Activated CD8-positive, alpha-beta memory T cell treated with anti-CD3 and anti-CD28 coated beads, Interleukin-2, amount 10 ng/mL, durations not matched to agents 7 days and 5 days (primary cell): ENCODE measurements at regions not wholly inside any gene's neighbourhood (a gene's known extent, or its start where the extent isn't known, plus 50 kb on each side); places are given as distances from the start of the nearest gene placed in this dataset.
"Not testable (repeated sequence)": the region's sequence is repeated elsewhere in the genome, so short reads cannot be mapped to it uniquely, and the experiment has no call there.

Source experiments
- ATAC-seq: fragments of 150-1000 bp; cut with Tn5 transposase; one replicate; pipeline ENCODE4 v1.10.0; 2021; ENCODE audit warnings: moderate library complexity
- CTCF ChIA-PET: fragments of 350-600 bp; sonication (Branson Sonifier 250); formaldehyde crosslinking; loops from one replicate; lab custom pipeline; 2021; ENCODE audit warnings: antibody characterized with exemption; lab: Charles Lee
- DNase-seq: peaks from one replicate; pipeline ENCODE4 v3.0.0-alpha.2; 2020
- H3K27ac Mint-ChIP-seq: one replicate; pipeline ENCODE4 v1.8.0; 2021; ENCODE audit warnings: mild to moderate bottlenecking, mixed read lengths
- H3K27me3 Mint-ChIP-seq: one replicate; pipeline ENCODE4 v1.8.0; 2021; ENCODE audit warnings: mixed read lengths
- H3K36me3 Mint-ChIP-seq: one replicate; pipeline ENCODE4 v1.8.0; 2021; ENCODE audit warnings: mild to moderate bottlenecking, mixed read lengths
- H3K4me1 Mint-ChIP-seq: one replicate; pipeline ENCODE4 v1.8.0; 2021; ENCODE audit warnings: mixed read lengths
- H3K4me3 Mint-ChIP-seq: one replicate; pipeline ENCODE4 v1.8.0; 2021; ENCODE audit warnings: mild to moderate bottlenecking, moderate library complexity, mixed read lengths
- H3K9me3 Mint-ChIP-seq: one replicate; pipeline ENCODE4 v1.8.0; 2022; ENCODE audit warnings: low read depth, mixed read lengths

GRCh38 chr5:2877522-2877921 lies 126.0 kb upstream of the IRX2 start:
- Mint-ChIP-seq H3K4me3 (no peak overlapping the region), H3K9me3 (peaks cover 15% of the 10 kb centered on the region), H3K4me1 (no peaks in the 10 kb centered on the region), H3K36me3 (no peaks in the 10 kb centered on the region), H3K27me3 (no peaks in the 10 kb centered on the region), H3K27ac (no peak overlapping the region)
- DNase-seq (no peak), ATAC-seq (no peak)
- CTCF ChIA-PET: no interaction called here

DNA sequence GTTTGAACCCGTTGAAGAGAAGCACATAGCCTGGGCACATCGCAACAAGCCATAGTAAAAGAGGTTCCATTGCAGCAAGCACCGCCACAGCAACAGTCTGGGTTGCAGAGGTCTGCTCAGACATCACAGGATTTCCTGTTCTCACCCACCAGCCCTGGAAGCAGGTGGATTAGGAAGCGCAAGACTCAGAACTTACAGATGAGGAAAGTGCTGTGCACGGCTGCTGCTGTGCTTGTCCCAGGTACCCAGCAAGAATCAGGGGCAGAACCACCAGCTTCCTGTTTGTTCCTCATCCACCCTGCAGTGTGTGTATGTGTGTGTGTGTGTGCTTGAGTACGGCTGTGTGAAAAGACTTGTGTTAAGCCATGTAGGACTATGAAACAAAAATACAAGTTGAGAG lies 124.7 kb upstream of the IRX2 start:
- peaks cover 18% of the 10 kb centered on the region for H3K9me3 Mint-ChIP-seq
- H3K4me3 Mint-ChIP-seq: no peak overlapping the region
- CTCF ChIA-PET: no interaction called here
- DNase-seq: no peak
- H3K4me1 Mint-ChIP-seq: no peaks in the 10 kb centered on the region
- no peaks in the 10 kb centered on the region for H3K36me3 Mint-ChIP-seq
- no peaks in the 10 kb centered on the region for H3K27me3 Mint-ChIP-seq
- no peak for ATAC-seq
- H3K27ac Mint-ChIP-seq: no peak overlapping the region

DNA sequence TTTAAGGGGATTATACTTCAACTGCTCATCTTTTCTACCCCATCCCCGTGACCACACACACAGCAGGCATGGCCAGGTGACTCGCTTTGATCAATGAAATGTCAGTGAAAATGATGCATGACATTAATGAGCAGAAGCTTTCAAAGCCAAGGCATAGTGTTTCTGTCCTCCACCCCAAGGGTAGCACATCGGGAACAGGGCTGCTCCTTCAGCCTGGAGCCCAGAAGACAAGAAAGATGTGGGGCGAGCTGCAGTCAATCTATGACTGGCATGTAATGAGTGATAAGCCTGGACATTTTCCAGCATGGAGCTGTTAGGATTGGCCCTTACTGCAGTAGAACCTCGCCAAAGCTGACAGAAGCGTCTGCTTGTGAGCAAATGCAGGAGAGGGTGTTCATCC lies 122.6 kb upstream of the IRX2 start:
- no peak overlapping the region for H3K4me3 Mint-ChIP-seq
- no peak overlapping the region for H3K27ac Mint-ChIP-seq
- ATAC-seq (no peak), DNase-seq (no peak)
- H3K27me3 Mint-ChIP-seq: no peaks in the 10 kb centered on the region
- H3K4me1 Mint-ChIP-seq: no peaks in the 10 kb centered on the region
- peaks cover 16% of the 10 kb centered on the region for H3K9me3 Mint-ChIP-seq
- no peaks in the 10 kb centered on the region for H3K36me3 Mint-ChIP-seq
- CTCF ChIA-PET: no interaction called here

GRCh38 chr5:2872676-2873075 lies 121.2 kb upstream of the IRX2 start:
- Mint-ChIP-seq H3K9me3 (peaks cover 16% of the 10 kb centered on the region), H3K27ac (no peak overlapping the region), H3K4me1 (no peaks in the 10 kb centered on the region), H3K4me3 (no peak overlapping the region), H3K36me3 (no peaks in the 10 kb centered on the region), H3K27me3 (no peaks in the 10 kb centered on the region)
- DNase-seq (no peak), ATAC-seq (no peak)
- CTCF ChIA-PET: no interaction called here

DNA sequence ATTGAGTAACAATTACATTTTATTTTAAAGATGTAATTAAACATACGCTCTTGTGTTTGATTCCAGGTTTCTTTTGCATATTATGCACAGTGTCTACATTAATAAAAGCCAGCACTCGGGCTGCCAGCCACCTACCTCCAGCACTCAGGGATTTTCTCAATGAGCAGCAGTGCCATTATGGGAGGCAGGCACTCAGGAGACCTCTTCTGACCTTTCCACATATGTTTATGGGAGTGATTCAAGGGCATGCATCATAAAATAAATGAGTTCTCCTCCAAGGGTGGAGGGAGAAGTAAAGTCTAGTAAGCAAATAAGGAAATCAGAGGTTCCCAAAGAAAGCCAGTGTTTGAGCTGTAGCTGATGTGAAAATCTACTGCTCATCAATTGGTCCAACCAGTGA lies 119.8 kb upstream of the IRX2 start:
- CTCF ChIA-PET: no interaction called here
- Mint-ChIP-seq H3K9me3 (peaks cover 17% of the 10 kb centered on the region), H3K27ac (no peak overlapping the region), H3K4me3 (no peak overlapping the region), H3K4me1 (no peaks in the 10 kb centered on the region), H3K27me3 (no peaks in the 10 kb centered on the region), H3K36me3 (no peaks in the 10 kb centered on the region)
- no peak for DNase-seq
- no peak for ATAC-seq

GRCh38 chr5:2869471-2869870 lies 118.0 kb upstream of the IRX2 start:
- no peak for DNase-seq
- Mint-ChIP-seq H3K27me3 (no peaks in the 10 kb centered on the region), H3K4me3 (no peak overlapping the region), H3K4me1 (no peaks in the 10 kb centered on the region), H3K36me3 (no peaks in the 10 kb centered on the region), H3K9me3 (peaks cover 19% of the 10 kb centered on the region), H3K27ac (no peak overlapping the region)
- ATAC-seq: no peak
- CTCF ChIA-PET: no interaction called here

GRCh38 chr5:2867373-2867933 lies 116.0 kb upstream of the IRX2 start:
- ATAC-seq: no peak
- Mint-ChIP-seq H3K9me3 (peaks cover 15% of the 10 kb centered on the region), H3K36me3 (no peaks in the 10 kb centered on the region), H3K4me3 (no peak overlapping the region), H3K27ac (no peak overlapping the region), H3K4me1 (no peaks in the 10 kb centered on the region), H3K27me3 (no peaks in the 10 kb centered on the region)
- DNase-seq: no peak
- CTCF ChIA-PET: no interaction called here

- CTCF ChIA-PET: no interaction called here
- Mint-ChIP-seq H3K4me1 (no peaks in the 10 kb centered on the region), H3K4me3 (no peak overlapping the region), H3K27me3 (no peaks in the 10 kb centered on the region), H3K36me3 (no peaks in the 10 kb centered on the region), H3K27ac (no peak overlapping the region), H3K9me3 (peaks cover 19% of the 10 kb centered on the region)
- no peak for ATAC-seq
- DNase-seq: no peak
Measured at GRCh38 chr5:2866662-2867372, 115.3 kb upstream of the IRX2 start.

DNA sequence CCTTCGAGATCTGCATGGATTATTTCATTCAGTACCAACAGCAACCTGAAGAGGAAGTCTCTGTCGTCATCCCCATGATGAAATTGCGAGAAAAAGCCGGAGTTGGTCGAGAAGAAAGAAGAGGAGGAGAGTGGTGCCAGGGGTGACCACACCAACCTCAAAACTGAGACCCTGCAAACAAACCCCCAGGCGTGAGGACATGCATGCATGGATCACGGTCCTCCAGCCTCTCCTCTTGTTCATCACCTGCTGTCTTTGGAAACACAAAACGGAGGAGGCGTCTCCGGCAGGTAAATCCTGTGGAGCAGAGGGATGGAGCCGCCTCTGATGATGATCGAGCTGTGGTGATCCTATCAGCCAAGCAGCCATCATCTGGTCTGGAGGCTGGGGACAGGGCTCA lies 114.4 kb upstream of the IRX2 start:
- no peak for DNase-seq
- Mint-ChIP-seq H3K36me3 (no peaks in the 10 kb centered on the region), H3K27me3 (no peaks in the 10 kb centered on the region), H3K27ac (no peak overlapping the region), H3K4me3 (no peak overlapping the region), H3K4me1 (no peaks in the 10 kb centered on the region), H3K9me3 (peaks cover 16% of the 10 kb centered on the region)
- CTCF ChIA-PET: no interaction called here
- no peak for ATAC-seq

- Mint-ChIP-seq H3K36me3 (no peaks in the 10 kb centered on the region), H3K4me1 (no peaks in the 10 kb centered on the region)
Measured at GRCh38 chr5:2864515-2865105, 113.1 kb upstream of the IRX2 start.

DNA sequence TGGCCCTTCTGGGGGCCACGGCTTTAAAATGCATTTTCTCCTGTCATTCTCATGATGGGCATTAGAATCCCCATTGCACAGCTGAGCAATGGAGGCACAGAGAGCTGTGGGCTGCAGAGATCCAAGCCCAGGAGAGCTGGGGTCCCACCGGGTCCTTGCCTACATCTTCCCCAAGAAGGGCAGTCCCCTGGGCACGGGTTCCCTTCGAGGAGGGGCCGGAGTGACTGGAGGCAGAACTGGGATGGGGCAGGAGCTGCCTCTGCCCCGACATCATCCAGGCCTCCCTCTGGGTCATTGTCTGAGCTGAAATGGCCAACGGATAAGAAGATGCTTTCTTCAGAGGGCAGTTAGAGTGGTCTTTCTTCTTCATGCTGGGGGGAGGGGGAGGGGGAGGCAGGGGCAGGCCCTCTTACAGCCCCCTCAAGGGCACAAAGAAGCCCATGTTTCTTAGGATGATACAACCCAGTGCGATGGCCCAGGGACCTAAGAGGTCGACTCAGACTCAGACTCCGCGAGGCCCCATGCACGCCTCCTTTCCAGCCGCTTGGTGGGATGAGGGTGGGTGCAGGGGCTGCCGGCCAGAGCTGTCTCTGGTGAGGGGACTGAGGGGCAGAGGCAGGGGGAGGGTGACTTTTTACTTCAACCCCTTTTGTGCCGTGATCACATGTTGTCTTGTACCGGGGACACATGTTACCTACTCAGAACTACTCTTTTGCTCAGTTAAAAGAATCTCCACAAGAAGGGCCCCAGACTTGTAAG lies 112.4 kb upstream of the IRX2 start:
- Mint-ChIP-seq H3K4me1 (no peaks in the 10 kb centered on the region), H3K27me3 (no peaks in the 10 kb centered on the region), H3K27ac (no peak overlapping the region), H3K9me3 (peaks cover 11% of the 10 kb centered on the region), H3K36me3 (no peaks in the 10 kb centered on the region), H3K4me3 (no peak overlapping the region)
- DNase-seq (no peak), ATAC-seq (no peak)
- CTCF ChIA-PET: no interaction called here

More at GRCh38 chr5:2864515-2865105, 113.1 kb upstream of the IRX2 start:
- no peak for DNase-seq
- Mint-ChIP-seq H3K27me3 (no peaks in the 10 kb centered on the region), H3K9me3 (peaks cover 13% of the 10 kb centered on the region), H3K4me3 (no peak overlapping the region), H3K27ac (no peak overlapping the region)
- no peak for ATAC-seq
- CTCF ChIA-PET: no interaction called here

DNA sequence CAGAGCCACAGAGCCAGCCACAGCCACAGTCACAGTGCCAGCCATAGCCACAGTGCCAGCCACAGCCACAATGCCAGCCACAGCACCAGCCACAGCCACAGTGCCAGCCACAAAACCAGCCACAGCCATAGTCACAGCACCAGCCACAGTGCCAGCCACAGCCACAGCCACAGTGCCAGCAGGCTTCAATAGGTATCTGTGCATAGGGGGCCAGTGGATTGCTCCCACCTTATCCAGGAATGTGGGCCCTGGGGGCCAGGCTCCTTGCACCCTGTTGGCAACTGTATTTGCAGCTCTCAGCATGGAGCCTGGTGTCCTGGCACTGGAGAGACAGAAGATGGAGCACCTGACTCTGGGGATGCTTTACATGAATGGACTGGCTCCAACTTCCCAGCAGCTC lies 111.7 kb upstream of the IRX2 start:
- H3K27ac Mint-ChIP-seq: no peak overlapping the region
- no peak overlapping the region for H3K4me3 Mint-ChIP-seq
- CTCF ChIA-PET: no interaction called here
- no peaks in the 10 kb centered on the region for H3K36me3 Mint-ChIP-seq
- peaks cover 11% of the 10 kb centered on the region for H3K9me3 Mint-ChIP-seq
- no peaks in the 10 kb centered on the region for H3K27me3 Mint-ChIP-seq
- DNase-seq (no peak), ATAC-seq (no peak)
- no peaks in the 10 kb centered on the region for H3K4me1 Mint-ChIP-seq

GRCh38 chr5:2862176-2862575 lies 110.7 kb upstream of the IRX2 start:
- H3K9me3 Mint-ChIP-seq, DNase-seq, ATAC-seq, H3K4me3 Mint-ChIP-seq, H3K27ac Mint-ChIP-seq, H3K27me3 Mint-ChIP-seq, CTCF ChIA-PET, H3K36me3 Mint-ChIP-seq, H3K4me1 Mint-ChIP-seq: not testable (repeated sequence)

DNA sequence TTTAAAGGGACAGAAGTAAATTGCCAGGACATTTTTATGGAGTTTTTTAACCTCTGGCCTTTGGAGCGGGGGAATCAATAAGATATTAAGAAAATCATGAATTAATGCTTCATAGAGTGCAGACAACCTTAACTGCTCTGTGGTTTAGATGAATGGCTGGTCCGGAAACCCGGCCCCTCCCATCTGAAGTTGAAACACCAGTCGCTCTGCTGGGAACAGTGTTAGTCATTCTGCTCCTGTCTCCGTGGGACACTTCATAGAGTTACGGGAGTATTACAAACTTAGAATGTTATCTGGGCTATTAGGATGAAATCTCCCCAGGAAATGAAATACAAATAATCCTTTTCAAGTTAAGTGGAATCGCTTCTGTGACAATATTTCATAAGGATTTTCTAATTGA lies 110.1 kb upstream of the IRX2 start:
- CTCF ChIA-PET: no interaction called here
- no peak overlapping the region for H3K27ac Mint-ChIP-seq
- no peaks in the 10 kb centered on the region for H3K36me3 Mint-ChIP-seq
- no peaks in the 10 kb centered on the region for H3K27me3 Mint-ChIP-seq
- H3K4me3 Mint-ChIP-seq: no peak overlapping the region
- H3K9me3 Mint-ChIP-seq: peaks cover 8% of the 10 kb centered on the region
- DNase-seq: no peak
- no peak for ATAC-seq
- H3K4me1 Mint-ChIP-seq: no peaks in the 10 kb centered on the region
